GM19193 (cell line): ENCODE measurements at regions not wholly inside any gene's neighbourhood (a gene's known extent, or its start where the extent isn't known, plus 50 kb on each side); places are given as distances from the start of the nearest gene placed in this dataset.

ENCODE experiments used
- POLR2A ChIP-seq: IDR thresholded peaks from 4 replicates; pipeline ENCODE4 v1.6.1; 2011; ENCODE audit not compliant: insufficient read depth, insufficient read length; ENCODE audit errors: extremely low read depth

DNA sequence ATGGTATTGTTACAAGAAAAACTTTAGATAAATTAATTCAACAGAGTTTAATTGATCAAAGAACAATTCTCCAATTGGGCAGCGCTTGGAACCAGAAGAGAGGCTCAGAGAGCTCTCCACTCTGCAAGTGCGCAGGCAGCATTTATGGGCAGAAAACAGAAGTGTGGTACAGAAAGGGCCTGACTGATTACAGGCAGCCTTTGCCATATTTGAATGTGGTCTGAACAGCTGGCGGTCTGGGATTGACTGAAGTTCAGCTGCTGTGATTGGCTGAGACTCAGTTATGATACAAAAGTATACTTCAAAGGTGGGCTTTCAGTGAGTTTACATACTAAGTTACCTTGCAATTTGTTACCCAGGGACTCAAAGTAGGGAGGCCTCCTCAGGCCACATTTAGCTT is 301.3 kb upstream of the ID2 start:
- TF ChIP-seq POLR2A: no peak

DNA sequence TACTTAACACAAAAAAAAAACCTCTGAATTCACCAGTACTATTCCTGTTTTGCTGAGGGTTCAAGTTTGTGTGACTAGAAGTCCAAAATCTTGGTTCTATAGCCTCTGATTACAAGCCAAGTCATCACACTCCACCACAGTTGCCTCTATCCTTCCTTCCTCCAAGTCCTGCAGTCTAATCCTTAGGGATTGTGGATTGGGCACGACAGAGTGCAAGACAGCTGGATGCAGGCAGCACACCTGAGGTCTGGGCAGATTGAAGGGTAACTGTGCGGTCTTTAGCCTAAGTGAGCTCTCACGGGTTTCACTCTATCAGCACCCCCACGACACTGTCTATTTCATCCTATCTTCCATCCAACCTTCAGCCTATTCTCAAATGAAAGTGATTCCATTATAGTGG is 299.4 kb upstream of the ID2 start:
- no peak for TF ChIP-seq POLR2A

DNA sequence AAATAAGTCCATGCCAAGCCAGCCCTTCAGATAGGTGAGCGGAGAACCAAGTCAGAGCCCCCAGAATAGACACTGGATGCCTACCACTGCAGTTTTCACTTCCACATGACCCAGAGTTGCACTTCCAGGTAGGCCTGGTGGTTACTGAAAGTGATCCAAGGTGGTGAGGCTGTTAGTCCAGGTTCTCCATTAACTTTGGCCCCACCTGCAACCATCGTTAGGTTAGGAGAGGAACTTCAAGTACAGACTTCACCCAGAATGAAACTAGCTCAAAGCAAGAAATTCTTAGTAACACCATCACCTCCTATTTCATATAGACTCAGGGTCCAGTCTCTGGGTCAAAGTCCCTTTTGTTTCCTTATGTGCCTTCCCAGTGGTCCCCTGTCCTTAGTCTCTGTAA is 293.1 kb upstream of the ID2 start:
- TF ChIP-seq POLR2A: no peak

DNA sequence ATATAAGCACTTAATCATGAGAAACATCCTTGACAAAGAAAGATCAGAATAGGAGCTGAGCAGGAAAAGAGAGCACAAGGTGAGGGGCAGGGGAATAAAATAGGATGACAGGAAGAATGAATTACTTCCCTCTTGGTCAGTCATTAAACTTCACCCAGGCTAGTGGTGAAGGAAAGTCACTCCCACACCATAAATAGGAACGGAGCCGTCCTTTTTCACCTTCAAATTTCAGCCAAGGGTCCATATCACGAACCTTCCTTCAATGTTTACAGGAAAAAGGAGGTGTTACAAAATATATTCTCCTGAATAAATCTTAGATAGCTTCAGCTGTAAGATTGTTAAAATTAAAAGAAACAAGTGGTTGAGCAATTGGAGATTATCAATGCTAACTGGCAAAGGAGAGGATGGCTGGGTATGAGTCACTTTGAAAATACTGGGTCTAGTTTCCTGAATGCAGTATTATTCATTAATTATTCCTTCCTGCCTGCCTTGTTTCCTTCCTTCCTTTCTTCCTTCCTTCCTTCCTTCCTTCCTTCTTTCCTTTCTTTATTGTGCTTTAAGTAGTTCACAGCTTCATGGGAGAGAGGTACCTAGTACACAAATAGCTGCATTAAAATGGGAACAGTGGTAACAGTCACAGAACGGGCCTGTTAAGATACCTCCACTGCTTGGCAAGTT is 292.3 kb upstream of the ID2 start:
- no peak for TF ChIP-seq POLR2A

DNA sequence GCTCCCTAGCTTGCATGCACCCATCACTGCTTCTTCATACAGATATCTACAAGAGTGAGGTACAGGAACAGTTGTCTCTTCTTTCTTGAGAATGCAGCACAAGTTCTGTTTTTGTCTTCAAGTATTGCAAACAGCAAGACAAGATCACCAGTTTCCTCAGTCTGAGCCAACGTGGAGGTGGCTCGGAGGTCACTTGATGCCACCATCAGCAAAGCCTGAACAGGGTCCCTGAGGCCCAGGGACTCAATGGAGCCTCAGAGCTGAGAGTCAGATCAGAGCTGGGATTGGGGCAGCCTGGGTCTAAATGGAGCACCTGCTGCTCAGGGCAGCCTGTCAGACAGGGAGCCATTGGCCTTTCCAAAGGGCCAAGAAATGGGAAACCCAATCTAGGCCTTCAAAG is 290.7 kb upstream of the ID2 start:
- TF ChIP-seq POLR2A: no peak

DNA sequence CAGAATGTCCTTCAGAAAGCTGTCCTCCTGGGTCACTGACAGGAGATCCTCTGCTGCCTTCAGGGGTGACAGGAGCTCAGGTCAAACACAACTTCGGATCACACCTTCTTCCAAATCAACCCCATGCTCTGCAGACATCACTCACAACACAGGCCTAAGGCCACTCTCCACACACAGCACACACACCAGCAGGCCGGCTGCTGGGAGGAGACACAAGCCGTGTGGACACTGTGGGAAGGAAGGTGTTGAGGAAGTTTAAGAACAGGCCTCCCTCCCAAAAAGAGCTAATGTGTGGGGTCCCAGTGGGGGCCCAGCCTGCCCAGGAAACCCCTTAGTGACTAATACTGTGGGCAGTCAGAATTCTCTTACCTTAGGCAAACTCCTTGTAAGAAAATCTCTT is 290.3 kb upstream of the ID2 start:
- TF ChIP-seq POLR2A: no peak

DNA sequence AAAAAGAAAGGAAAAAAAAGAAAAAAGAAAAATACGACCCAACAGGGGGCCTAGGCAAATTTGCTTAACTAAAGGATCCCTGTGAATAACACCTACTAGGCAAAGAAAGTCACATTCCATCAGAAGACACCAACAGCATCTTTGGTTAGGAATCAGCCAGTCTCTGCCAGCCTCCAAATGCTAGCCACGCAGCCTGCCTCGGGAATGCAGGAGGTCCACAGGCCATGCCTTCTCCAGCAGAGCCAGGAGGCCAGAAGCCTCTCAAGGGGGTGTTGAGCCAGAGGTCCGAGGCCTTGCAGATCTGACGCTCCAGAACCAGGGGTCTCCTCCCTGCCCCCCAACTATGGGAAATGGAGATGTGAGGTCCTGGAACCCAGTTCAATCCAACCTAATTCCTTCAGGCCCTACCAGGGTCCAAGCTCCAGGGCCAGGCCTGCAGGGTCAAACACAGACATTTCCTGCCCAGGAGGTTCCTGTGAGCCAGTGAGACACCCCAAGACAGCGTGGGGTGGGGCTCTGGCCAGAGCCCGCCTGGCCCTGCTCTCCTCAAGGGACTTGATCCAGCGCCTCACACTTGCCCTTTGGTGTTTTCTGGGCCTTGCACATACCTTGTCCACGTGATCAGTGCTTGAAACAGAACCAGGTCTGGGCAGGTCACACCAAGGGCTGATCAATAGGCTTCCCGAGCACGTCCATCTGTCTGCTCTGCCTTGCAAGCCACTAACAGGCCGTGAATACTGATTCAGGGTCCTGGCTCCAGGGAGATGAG is 289.6 kb upstream of the ID2 start:
- no peak for TF ChIP-seq POLR2A

DNA sequence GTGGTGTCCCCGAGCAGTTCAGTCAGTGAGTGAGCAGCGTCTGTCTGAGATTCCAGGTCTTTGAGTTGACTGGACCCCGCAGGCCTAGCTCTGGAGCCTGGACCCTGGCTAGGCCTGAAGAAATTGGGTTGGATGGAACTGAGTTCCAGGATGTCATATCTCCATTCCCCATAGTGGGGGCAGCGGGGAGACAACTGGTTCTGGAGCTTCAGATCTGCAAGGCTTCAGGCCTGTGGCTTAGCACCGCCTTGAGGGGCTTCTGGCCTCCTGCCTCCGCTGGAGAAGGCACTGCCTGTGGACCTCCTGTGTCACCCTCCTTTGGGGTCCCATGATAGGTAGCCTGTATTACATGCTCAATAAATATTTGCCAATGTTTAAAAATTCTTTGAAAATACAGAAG is 288.4 kb upstream of the ID2 start:
- TF ChIP-seq POLR2A: no peak

DNA sequence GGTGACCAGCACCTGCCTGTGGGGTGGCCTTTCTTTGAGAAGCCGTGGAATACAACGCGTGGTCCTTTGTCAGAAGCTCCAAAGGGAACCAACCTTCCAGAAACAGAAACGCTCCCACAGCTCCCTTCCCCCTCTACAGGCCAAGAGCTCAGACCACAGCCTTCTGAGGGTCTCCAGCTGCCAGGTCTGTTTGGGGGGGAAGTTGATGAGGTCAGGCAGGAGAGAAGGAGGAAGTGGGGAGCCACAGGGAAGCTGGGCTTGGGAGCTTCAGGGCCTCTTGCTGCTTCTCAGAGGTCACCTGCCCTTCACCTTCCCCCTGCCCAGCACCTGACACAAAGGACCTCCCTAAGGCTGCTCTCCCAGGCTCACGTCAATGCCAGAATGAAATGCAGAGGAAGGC is 287.7 kb upstream of the ID2 start:
- no peak for TF ChIP-seq POLR2A

DNA sequence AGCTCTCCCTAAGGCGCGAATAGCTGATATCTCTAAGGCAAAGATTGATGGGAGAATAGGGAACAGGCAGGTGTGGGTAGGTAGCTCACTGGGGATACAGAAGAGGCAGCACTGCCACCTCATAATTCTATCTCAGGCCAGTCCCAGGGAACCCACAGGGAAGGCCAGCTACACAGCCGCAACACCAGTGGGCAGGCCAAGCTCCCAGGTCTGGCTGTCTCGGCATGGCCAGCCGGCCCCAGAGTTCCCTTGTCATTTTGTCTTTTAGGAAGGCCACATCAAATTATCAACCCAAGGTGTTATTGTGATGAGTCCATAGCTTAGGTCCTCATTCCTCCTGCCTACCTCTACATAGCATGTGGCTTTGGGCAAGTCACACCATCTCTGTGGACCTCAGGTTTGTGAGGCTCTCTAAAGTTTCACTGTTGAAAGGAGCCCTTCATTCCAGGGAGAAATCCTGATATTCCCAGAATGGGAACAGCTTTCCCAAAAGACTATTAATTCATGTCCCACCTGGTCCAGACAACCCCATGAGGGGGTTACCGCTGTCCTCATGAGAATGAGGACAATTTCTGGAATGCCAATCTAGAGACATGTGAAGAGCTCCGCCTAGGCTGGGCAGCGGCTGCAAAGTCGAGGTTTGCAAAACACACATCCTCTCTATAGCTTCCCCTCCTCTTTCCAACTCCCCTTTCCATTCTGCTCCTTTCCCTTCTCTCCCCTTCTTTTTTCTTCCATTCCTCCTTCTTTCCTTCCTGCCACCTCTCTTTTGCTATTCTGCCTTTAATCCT is 287.1 kb upstream of the ID2 start:
- no peak for TF ChIP-seq POLR2A

DNA sequence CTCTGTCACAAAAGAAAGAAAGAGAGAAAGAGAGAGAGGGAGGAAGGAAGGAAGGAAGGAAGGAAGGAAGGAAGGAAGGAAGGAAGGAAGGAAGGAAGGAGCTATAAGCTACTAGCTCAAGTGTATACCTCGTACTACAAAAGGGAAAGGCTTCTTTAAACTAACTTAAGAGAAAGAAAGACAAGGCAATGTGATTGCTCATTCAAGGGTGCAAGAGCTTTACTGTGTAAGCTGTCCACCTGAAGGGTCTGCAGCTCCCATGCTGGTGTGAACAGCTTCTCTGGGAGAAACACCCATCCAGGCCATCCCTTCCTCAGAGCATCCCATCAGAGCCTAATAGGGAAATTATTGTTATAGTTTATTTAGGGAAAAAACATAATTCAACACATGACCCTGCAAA is 286.1 kb upstream of the ID2 start:
- TF ChIP-seq POLR2A: no peak

DNA sequence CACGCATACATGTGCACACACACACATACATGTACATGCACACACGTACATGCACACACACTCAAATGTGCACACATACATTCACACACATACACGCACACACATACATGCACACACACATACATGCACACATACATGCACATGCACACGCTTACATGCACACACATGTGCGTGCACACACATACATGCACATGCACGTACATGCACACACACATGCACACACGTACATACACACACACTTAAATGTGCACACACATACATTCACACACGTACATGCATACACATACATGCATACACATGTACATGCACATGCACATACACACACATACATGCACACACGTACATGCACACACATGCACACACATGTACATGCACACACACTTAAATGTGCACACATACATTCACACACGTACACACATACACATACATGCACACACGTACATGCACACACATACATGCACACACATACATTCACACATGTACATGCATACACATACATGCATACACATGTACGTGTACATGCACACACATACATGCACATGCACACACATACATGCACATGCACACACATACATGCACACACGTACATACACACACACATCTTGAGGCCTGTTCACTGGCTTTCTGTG is 283.7 kb upstream of the ID2 start:
- no peak for TF ChIP-seq POLR2A

DNA sequence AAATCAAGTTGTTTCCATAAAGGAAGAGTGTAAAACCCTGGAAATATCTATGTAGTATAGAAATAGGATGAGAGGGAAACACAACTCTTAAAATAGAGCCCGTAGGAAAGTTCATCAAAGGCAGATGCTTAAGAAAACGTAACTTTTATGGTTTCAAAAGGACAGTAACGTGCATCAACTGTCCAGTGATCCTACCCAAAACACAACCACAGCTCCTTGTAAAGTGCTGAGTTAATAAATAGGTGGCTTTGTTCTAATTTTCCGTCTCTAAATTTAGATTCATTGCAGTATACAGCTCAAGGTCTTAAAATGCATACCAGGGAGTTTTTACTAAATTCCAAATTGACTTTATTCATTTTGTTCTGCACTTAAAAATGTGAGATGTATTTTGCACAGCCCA is 282.1 kb upstream of the ID2 start:
- TF ChIP-seq POLR2A: no peak

DNA sequence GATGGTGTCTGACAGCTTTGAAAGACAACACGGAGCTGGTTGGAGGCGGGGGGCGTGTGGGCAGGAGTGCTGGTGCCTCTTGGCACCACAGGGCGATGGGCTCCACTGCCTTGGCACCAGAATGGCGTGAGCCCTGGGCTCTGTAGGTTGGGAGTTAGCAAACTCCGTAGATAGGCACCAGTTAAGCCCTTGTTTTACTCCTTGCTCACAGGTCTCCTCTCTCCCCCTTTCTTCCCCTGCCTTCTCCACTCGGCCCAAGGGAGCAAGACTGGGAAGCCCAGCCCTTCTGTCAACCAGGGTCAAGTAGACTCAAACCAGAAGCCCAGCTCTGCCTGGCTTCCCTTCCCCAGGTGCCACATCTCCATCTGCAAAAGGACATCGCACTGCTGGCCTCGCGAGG is 281.7 kb upstream of the ID2 start:
- TF ChIP-seq POLR2A: no peak

DNA sequence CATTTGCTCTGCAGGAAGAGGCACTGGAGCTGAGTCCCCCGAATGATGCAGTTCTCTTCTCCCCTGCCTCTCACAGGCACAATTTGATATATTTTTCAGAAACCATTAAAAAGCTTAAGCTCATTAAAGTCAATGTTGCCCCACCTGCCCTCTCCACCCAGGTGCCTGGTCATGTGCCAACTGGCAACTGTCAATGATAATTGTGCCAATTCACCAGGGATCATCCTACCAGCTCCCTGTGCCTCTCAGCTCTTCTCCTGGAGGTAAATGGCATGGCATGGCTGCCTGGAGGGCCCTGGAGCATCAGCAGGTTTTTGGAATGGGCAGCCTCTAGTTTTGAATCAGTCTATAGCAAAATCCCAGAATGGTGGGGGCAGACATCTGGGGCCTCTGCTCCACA is 279.6 kb upstream of the ID2 start:
- no peak for TF ChIP-seq POLR2A
